Adrenal gland (tissue), 5 donors: ENCODE measurements at regions not wholly inside any gene's neighbourhood (a gene's known extent, or its start where the extent isn't known, plus 50 kb on each side); places are given as distances from the start of the nearest gene placed in this dataset.

Experiments used
- POLR2A ChIP-seq, 2 donors: fragments of 450-650 bp; IDR thresholded peaks; one replicate each; pipeline ENCODE4 v1.6.1; 2017; ENCODE audit warnings: antibody characterized with exemption in 2 of 2, mild to moderate bottlenecking in 2 of 2, moderate library complexity in 1 of 2
- TF ChIP-seq, protein P1 (sequence below), 6 experiments: fragments of 450-650 bp in 4 of 6; fragments of 200-600 bp in 2 of 6; sonication (generic) in 1 of 6; IDR thresholded peaks; 1 replicate in 5 of 6; 2 replicates in 1 of 6; pipeline versions ENCODE4 v1.5.1 to v1.8.0; 2016 to 2021; ENCODE audit warnings: antibody characterized with exemption in 6 of 6, mild to moderate bottlenecking in 2 of 6, moderate library complexity in 1 of 6
- donor health status: DM: no; HTN: no; CAD: no.

DNA sequence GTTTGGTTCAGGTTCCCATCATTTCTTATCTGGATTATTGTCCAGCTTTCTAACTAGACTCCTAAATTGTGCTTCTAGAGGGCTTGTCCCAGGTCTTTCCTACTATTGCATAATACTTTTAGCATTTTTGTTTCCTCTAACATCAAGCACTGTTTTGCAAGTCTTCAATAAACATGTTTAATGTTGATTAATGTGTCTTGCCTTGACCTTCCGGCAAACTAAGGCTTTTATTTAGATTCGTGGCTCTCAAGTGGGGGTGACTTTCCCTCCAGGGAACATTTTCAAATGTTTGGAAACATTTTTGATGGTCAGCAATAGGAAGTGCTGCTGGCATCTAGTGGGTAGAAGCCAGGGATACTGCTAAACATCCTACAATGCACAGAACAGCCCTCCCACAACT lies 90.7 kb downstream of the RPE65 start:
- no peak for TF ChIP-seq POLR2A (IDR thresholded peaks at IDR 0.05)
- TF ChIP-seq, protein P1, sequence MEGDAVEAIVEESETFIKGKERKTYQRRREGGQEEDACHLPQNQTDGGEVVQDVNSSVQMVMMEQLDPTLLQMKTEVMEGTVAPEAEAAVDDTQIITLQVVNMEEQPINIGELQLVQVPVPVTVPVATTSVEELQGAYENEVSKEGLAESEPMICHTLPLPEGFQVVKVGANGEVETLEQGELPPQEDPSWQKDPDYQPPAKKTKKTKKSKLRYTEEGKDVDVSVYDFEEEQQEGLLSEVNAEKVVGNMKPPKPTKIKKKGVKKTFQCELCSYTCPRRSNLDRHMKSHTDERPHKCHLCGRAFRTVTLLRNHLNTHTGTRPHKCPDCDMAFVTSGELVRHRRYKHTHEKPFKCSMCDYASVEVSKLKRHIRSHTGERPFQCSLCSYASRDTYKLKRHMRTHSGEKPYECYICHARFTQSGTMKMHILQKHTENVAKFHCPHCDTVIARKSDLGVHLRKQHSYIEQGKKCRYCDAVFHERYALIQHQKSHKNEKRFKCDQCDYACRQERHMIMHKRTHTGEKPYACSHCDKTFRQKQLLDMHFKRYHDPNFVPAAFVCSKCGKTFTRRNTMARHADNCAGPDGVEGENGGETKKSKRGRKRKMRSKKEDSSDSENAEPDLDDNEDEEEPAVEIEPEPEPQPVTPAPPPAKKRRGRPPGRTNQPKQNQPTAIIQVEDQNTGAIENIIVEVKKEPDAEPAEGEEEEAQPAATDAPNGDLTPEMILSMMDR (IDR thresholded peaks at IDR 0.05): no peak
